ENCODE measurements at regions not wholly inside any gene's neighbourhood (a gene's known extent, or its start where the extent isn't known, plus 50 kb on each side); places are given as distances from the start of the nearest gene placed in this dataset.
"Not testable (repeated sequence)": the region's sequence is repeated elsewhere in the genome, so short reads cannot be mapped to it uniquely, and the experiment has no call there.

DNA sequence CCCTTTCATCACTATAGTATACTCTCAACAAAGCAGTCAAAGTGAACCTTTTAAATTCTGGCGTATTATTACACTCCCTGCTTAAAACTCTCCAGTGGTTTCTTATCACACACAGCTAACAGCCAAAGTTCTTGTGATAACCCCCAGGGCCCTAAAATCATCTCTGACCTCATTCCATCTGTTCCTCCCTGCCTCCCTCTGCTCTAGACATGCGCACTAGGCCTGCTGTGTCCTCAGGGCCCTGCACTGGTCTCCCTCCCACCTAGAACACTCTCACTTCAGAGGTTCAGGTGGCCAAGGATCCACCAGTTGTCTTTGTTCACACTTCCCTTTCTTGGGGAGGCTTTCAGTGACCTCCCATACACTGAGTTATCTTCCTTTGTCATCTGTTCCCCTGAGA is 603.4 kb downstream of the DSC3 start:
- no peak overlapping the region for H4K12ac ChIP-seq (ENCODE audit: low read depth, low read length)
- no peak overlapping the region for H4K91ac ChIP-seq (ENCODE audit: low read depth, low read length)
- DNase-seq: no peak
- H2BK120ac ChIP-seq (ENCODE audit: insufficient read depth, low read length, poor library complexity): no peak overlapping the region
- no peak overlapping the region for H3K27ac ChIP-seq (ENCODE audit: low read depth, low read length)
- no peaks in the 10 kb centered on the region for H3K79me2 ChIP-seq (ENCODE audit: control insufficient read depth, insufficient read depth, low read length, poor library complexity)
- no CpG with 5 or more reads among the region's 2 CpGs for WGBS (ENCODE audit: extremely low coverage, insufficient coverage, insufficient read length)
- H3K9me3 ChIP-seq (ENCODE audit: insufficient read depth, low read depth, low read length): no peaks in the 10 kb centered on the region
- no peak overlapping the region for H3K23ac ChIP-seq (ENCODE audit: low read length)
- no peak overlapping the region for H2AK5ac ChIP-seq (ENCODE audit: low read length)
- H3K79me1 ChIP-seq (ENCODE audit: low read length): no peaks in the 10 kb centered on the region
- no peak overlapping the region for H3K4ac ChIP-seq (ENCODE audit: low read depth, low read length)
- no peak overlapping the region for H2BK5ac ChIP-seq (ENCODE audit: low read depth, low read length, poor library complexity)
- no peak overlapping the region for H3K14ac ChIP-seq (ENCODE audit: low read length)
- no peak overlapping the region for H2AFZ ChIP-seq (ENCODE audit: insufficient read depth, low read length, poor library complexity)
- no peak overlapping the region for H4K8ac ChIP-seq (ENCODE audit: low read depth, low read length)
- no peak overlapping the region for H2BK12ac ChIP-seq (ENCODE audit: low read length)
- H3K9ac ChIP-seq (ENCODE audit: low read length): no peak overlapping the region
- H3K4me3 ChIP-seq (ENCODE audit: low read depth, low read length): no peak overlapping the region
- no peak overlapping the region for H3K18ac ChIP-seq (ENCODE audit: low read length)
- H3K36me3 ChIP-seq (ENCODE audit: control insufficient read depth in 1 of 2, insufficient read depth in 2 of 2, low read length in 2 of 2): no peaks in the 10 kb centered on the region
- no peaks in the 10 kb centered on the region for H3K4me1 ChIP-seq (ENCODE audit: control insufficient read depth in 1 of 2, insufficient read depth in 2 of 2, low read length in 2 of 2)
- no peaks in the 10 kb centered on the region for H3K27me3 ChIP-seq (ENCODE audit: insufficient read depth, low read length)
- H3K4me2 ChIP-seq (ENCODE audit: low read length): no peak overlapping the region

DNA sequence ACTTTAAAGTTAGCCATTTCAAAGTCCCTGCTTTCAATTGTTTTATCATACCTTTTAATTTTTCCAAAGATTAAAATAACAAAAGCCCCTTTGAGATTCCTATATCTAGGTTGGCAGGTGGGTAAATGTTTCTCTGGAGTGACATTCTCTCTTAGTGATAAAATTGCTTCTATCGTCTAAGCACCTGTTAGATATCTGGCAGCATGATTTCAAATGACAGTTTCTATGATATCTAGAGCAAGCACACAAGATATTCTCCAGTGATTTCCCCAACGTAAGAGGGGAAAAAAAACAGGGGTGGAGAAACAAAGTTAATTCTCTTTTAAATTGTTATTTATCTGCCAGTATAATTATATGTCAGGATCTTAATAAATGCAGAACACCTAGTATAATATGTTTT is 610.2 kb downstream of the DSC3 start:
- Histone ChIP-seq H2BK5ac (ENCODE audit: low read depth, low read length, poor library complexity) (no peak overlapping the region), H3K18ac (ENCODE audit: low read length) (no peak overlapping the region)
- DNase-seq: no peak

DNA sequence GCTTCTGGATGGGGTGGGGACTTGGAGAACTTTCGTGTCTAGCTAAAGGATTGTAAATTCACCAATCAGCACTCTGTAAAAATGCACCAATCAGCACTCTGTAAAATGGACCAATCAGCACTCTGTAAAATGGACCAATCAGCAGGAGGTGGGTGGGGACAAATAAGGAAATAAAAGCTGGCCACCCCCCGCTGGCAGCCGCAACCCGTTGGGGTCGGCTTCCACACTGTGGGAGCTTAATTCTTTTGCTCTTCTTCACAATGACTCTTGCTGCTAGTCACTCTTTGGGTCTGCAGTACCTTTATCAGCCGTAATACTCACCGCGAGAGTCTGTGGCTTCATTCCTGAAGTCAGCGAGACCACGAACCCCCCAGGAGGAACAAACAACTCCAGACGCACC is 623.1 kb downstream of the DSC3 start:
- not testable (repeated sequence) for H3K23ac ChIP-seq (ENCODE audit: low read length); H3K14ac ChIP-seq (ENCODE audit: low read length); H2AFZ ChIP-seq (ENCODE audit: insufficient read depth, low read length, poor library complexity); H3K27me3 ChIP-seq (ENCODE audit: insufficient read depth, low read length); H4K91ac ChIP-seq (ENCODE audit: low read depth, low read length); H3K4ac ChIP-seq (ENCODE audit: low read depth, low read length); H3K36me3 ChIP-seq (ENCODE audit: control insufficient read depth in 1 of 2, insufficient read depth in 2 of 2, low read length in 2 of 2); DNase-seq; H3K4me2 ChIP-seq (ENCODE audit: low read length); H3K4me3 ChIP-seq (ENCODE audit: low read depth, low read length); H3K9me3 ChIP-seq (ENCODE audit: insufficient read depth, low read depth, low read length); H3K9ac ChIP-seq (ENCODE audit: low read length); H3K4me1 ChIP-seq (ENCODE audit: control insufficient read depth in 1 of 2, insufficient read depth in 2 of 2, low read length in 2 of 2); H2BK5ac ChIP-seq (ENCODE audit: low read depth, low read length, poor library complexity); H3K79me2 ChIP-seq (ENCODE audit: control insufficient read depth, insufficient read depth, low read length, poor library complexity); H2AK5ac ChIP-seq (ENCODE audit: low read length); H4K12ac ChIP-seq (ENCODE audit: low read depth, low read length); H3K27ac ChIP-seq (ENCODE audit: low read depth, low read length); H2BK120ac ChIP-seq (ENCODE audit: insufficient read depth, low read length, poor library complexity); H3K79me1 ChIP-seq (ENCODE audit: low read length); H4K8ac ChIP-seq (ENCODE audit: low read depth, low read length); H2BK12ac ChIP-seq (ENCODE audit: low read length); H3K18ac ChIP-seq (ENCODE audit: low read length)
- no CpG with 5 or more reads among the region's 11 CpGs for WGBS (ENCODE audit: extremely low coverage, insufficient coverage, insufficient read length)

More for the DNA sequence above, 610.2 kb downstream of the DSC3 start:
- H3K9me3 ChIP-seq (ENCODE audit: insufficient read depth, low read depth, low read length): no peaks in the 10 kb centered on the region
- no CpG with 5 or more reads among the region's 2 CpGs for WGBS (ENCODE audit: extremely low coverage, insufficient coverage, insufficient read length)
- H4K91ac ChIP-seq (ENCODE audit: low read depth, low read length): no peak overlapping the region
- no peak overlapping the region for H4K12ac ChIP-seq (ENCODE audit: low read depth, low read length)
- no peaks in the 10 kb centered on the region for H3K27me3 ChIP-seq (ENCODE audit: insufficient read depth, low read length)
- H2BK12ac ChIP-seq (ENCODE audit: low read length): no peak overlapping the region
- no peak overlapping the region for H2AK5ac ChIP-seq (ENCODE audit: low read length)
- no peak overlapping the region for H3K23ac ChIP-seq (ENCODE audit: low read length)
- H3K79me2 ChIP-seq (ENCODE audit: control insufficient read depth, insufficient read depth, low read length, poor library complexity): no peaks in the 10 kb centered on the region
- H3K14ac ChIP-seq (ENCODE audit: low read length): no peak overlapping the region
- no peak overlapping the region for H3K9ac ChIP-seq (ENCODE audit: low read length)
- no peaks in the 10 kb centered on the region for H3K36me3 ChIP-seq (ENCODE audit: control insufficient read depth in 1 of 2, insufficient read depth in 2 of 2, low read length in 2 of 2)
- no peaks in the 10 kb centered on the region for H3K79me1 ChIP-seq (ENCODE audit: low read length)
- no peak overlapping the region for H2AFZ ChIP-seq (ENCODE audit: insufficient read depth, low read length, poor library complexity)
- H3K27ac ChIP-seq (ENCODE audit: low read depth, low read length): no peak overlapping the region
- no peak overlapping the region for H4K8ac ChIP-seq (ENCODE audit: low read depth, low read length)
- no peak overlapping the region for H3K4me2 ChIP-seq (ENCODE audit: low read length)
- no peaks in the 10 kb centered on the region for H3K4me1 ChIP-seq (ENCODE audit: control insufficient read depth in 1 of 2, insufficient read depth in 2 of 2, low read length in 2 of 2)
- no peak overlapping the region for H3K4me3 ChIP-seq (ENCODE audit: low read depth, low read length)
- no peak overlapping the region for H3K4ac ChIP-seq (ENCODE audit: low read depth, low read length)
- H2BK120ac ChIP-seq (ENCODE audit: insufficient read depth, low read length, poor library complexity): no peak overlapping the region

DNA sequence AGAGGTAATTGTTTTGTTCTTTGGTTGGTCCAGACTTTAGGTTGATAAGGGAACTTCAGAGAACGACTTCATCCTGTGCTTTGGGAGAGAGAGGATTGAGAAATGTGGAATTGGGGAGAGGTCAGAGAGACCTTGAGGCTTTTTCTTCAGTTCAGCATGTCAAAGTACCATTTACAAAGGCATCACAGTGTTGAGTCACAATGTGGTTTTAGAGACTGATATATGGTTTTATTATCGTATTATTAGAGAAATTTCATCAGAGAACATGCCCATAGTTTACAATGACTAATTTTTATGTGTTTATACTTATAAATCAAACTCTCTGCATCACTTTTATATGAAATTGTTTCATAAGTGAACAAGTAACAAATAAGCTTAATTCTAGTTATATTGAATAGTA is 626.6 kb downstream of the DSC3 start:
- no CpG with 5 or more reads among the region's 2 CpGs for WGBS (ENCODE audit: extremely low coverage, insufficient coverage, insufficient read length)

More for the DNA sequence above, 626.6 kb downstream of the DSC3 start:
- Histone ChIP-seq H3K27me3 (ENCODE audit: insufficient read depth, low read length) (no peaks in the 10 kb centered on the region), H3K4ac (ENCODE audit: low read depth, low read length) (no peak overlapping the region), H2BK12ac (ENCODE audit: low read length) (no peak overlapping the region), H3K23ac (ENCODE audit: low read length) (no peak overlapping the region), H4K12ac (ENCODE audit: low read depth, low read length) (no peak overlapping the region), H3K79me1 (ENCODE audit: low read length) (no peaks in the 10 kb centered on the region), H3K9ac (ENCODE audit: low read length) (no peak overlapping the region), H3K4me3 (ENCODE audit: low read depth, low read length) (no peak overlapping the region), H3K14ac (ENCODE audit: low read length) (no peak overlapping the region), H2BK5ac (ENCODE audit: low read depth, low read length, poor library complexity) (no peak overlapping the region), H3K36me3 (ENCODE audit: control insufficient read depth in 1 of 2, insufficient read depth in 2 of 2, low read length in 2 of 2) (no peaks in the 10 kb centered on the region), H3K4me2 (ENCODE audit: low read length) (no peak overlapping the region), H3K18ac (ENCODE audit: low read length) (no peak overlapping the region), H2BK120ac (ENCODE audit: insufficient read depth, low read length, poor library complexity) (no peak overlapping the region), H2AFZ (ENCODE audit: insufficient read depth, low read length, poor library complexity) (no peak overlapping the region), H2AK5ac (ENCODE audit: low read length) (no peak overlapping the region), H4K91ac (ENCODE audit: low read depth, low read length) (no peak overlapping the region), H4K8ac (ENCODE audit: low read depth, low read length) (no peak overlapping the region), H3K9me3 (ENCODE audit: insufficient read depth, low read depth, low read length) (no peaks in the 10 kb centered on the region), H3K4me1 (ENCODE audit: control insufficient read depth in 1 of 2, insufficient read depth in 2 of 2, low read length in 2 of 2) (no peaks in the 10 kb centered on the region), H3K79me2 (ENCODE audit: control insufficient read depth, insufficient read depth, low read length, poor library complexity) (no peaks in the 10 kb centered on the region), H3K27ac (ENCODE audit: low read depth, low read length) (no peak overlapping the region)
- no peak for DNase-seq
